Stimulated activated CD4-positive, alpha-beta T cell treated with anti-CD3 and anti-CD28 coated beads, Interleukin-1b, Interleukin-23, amount 100 ng/mL, for 48 hours (primary cell): ENCODE measurements at regions not wholly inside any gene's neighbourhood (a gene's known extent, or its start where the extent isn't known, plus 50 kb on each side); places are given as distances from the start of the nearest gene placed in this dataset.

ENCODE experiments used
- DNase-seq: peaks from one replicate; pipeline ENCODE4 v3.0.0-alpha.2; 2020

DNA sequence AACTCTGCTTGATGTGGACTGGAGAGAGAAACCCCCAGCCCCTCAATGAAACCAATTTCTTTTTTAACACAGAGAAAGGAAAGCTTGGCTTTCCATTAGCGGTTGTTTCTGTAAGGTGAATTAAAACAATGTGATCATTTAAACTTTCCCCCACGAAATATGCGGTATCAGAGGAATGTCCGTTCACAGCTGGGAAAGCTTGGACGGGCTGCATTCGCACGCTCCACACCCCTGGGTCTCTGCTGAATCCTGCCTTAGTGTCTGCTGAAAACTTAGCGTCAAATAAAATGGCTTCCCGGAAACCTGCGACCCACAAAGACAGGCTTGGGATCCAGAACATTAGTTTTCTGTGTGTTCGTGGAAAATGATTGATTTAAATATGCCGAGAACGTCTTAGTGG is 71.7 kb downstream of the C16orf95 start:
- no peak for DNase-seq

DNA sequence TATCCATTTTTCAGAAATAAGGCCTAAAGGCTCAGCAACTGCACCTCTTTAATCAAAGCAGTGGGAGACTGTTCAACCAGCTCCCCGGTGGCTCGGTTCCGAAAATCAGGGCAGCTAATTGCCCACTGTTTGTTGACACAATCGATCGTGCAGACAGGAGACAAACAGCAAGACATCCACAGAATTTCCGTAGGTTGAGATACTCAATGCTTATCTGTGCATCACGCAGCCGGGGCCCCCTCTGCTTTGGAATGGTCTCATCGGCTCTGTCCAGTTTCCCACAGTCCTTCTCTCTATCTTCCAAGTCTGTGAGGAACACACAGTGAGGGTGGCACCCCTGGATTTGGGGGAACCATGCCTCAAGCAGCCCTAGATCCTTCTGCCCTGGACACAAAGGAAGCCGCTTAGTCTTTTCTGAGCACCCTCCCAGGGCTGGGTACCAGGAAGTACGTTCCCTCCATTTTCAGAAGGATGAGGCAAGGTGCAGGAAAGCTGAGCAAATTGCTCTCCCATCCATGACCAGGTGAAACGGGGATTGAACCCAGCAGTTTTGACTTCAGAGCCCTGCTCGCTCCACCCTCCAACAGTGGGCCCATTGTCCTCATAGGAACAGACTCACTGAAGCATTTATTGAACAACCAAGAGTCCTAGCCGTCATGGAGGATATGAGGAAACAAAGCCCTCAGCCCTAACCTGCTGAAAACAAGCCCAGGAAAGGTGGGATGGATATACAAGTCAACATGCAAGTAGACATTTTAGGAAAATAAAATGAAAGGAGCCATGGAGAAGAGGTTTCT is 70.7 kb downstream of the C16orf95 start:
- DNase-seq = no peak

DNA sequence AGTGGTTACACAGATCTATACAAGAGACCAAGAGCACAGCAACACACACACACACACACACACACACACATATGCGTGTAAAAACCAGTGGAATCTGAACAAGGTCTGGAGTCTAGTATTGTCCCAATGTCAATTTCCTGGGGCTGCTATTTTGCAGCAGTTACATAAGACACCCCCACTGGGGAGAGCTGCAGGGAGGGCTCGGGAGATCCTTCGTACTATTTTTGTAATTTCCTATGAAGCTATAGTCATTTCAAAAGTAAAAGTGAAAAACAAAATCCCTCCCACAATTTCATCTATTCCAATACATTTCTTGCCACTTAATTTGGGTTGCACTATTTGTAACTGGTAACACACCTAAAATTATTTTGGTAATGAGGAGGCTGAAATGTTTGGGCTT is 68.5 kb downstream of the C16orf95 start:
- DNase-seq = no peak

DNA sequence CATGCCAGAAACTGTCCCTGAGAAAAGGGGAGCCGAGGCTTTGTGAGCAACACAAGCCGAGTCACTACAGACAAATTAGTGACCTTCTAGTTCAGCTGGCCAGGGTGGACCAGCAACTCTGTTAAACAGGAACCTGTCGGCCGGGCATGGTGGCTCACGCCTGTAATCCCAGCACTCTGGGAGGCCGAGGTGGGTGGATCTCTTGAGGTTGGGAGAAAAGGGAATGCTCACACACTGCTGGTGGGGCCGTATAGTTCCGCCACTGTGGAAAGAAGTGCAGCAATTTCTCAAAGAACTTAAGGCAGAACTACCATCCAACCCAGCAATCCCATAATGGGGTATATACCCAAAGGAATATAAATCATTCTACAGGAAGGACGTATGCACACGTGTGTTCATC is 67.8 kb downstream of the C16orf95 start:
- no peak for DNase-seq

DNA sequence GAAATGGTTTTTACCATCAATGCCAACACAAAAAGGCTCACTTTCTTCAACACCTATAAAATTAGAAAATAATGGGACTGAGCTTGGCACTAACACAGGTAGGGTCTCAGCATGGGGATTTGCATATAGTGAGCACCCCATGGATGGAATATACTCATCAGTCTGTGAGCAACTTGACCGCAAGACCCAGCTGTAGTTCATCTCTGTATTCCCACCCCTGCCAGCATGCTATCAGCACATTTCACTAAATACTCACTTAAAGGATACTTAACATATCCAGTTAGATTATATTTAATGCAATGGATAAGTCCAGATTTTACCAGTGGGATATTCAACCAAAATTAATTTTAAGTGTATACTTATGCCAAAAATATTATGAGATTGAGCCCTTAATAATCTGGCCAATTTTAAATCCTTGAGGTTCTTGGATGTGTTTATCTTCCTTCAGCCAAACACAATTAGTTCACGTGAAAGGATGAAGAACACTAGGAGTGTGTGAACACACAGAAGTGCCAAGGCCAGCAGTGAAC is 66.7 kb downstream of the C16orf95 start:
- no peak for DNase-seq

DNA sequence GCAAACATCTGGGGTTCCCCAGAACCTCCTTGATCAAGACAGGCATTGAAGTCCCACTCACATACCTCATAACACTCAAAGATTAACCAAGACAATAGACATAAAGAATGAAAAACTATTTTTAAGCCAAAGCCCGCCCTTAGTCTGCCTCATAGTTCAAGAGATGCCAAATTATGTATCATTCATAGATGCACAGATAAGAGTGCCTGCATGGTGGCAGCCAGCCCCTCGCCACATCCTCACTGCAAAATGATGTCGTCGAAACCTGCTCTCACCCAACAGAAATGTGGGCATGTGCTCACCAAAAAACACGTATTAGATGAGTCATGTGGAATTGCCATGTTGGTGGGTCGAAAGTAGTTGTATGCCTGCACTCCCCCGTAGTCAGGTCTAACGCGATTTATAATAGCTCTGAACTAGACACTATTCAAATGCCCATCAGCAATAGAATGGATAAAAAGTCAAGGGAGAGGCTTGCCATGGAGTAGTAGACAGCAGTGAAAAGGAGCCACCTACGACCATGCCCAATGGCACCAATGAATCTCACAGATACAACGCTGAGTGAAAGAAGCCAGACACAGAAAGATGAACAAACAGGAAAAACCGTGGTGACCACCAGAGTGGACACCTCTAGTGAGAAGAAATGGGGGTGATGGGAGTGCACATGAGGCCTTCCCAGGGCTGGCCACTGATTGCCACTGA is 64.8 kb downstream of the C16orf95 start:
- DNase-seq = no peak
